IMR-90 (cell line): ENCODE measurements at regions not wholly inside any gene's neighbourhood (a gene's known extent, or its start where the extent isn't known, plus 50 kb on each side); places are given as distances from the start of the nearest gene placed in this dataset.

ENCODE experiments used
- ATAC-seq: fragments of 200-7000 bp; cut with Tn5 transposase; 2 replicates; pipeline ENCODE4 v1.9.1; 2020; ENCODE audit warnings: low read depth, mild to moderate bottlenecking, moderate library complexity
- BruUV-seq: library from RNA; stranded (reverse); fragments of 400-500 nt; replicated peaks from 2 replicates; lab custom pipeline; 2021; lab: Mats Ljungman, UMichigan
- CTCF ChIA-PET: fragments of 300-600 bp; formaldehyde crosslinking; extraction: SDS; loops from one replicate; lab custom pipeline; 2021; ENCODE audit warnings: antibody characterized with exemption; lab: Yijun Ruan, JAX
- POLR2A ChIA-PET: fragments of 300-600 bp; sonication (Branson Sonifier 250); formaldehyde crosslinking; loops from one replicate; lab custom pipeline; 2022; ENCODE audit warnings: antibody characterized with exemption; ENCODE audit not compliant: unreplicated experiment; lab: Charles Lee
- DNase-seq: peaks from one replicate; pipeline ENCODE4 v3.0.0; 2013
- H2AFZ ChIP-seq: replicated peaks from 2 replicates; pipeline ENCODE3; 2013; ENCODE audit warnings: low read length, mild to moderate bottlenecking; ENCODE audit not compliant: poor library complexity
- H2AK5ac ChIP-seq: 2 replicates; pipeline ENCODE4 v1.6.1; 2013; ENCODE audit warnings: low read depth, low read length, inconsistent platforms
- H2AK9ac ChIP-seq: replicated peaks from 2 replicates; pipeline ENCODE3; 2013; ENCODE audit warnings: mild to moderate bottlenecking, low read depth, low read length, moderate library complexity; ENCODE audit not compliant: poor library complexity
- H2BK120ac ChIP-seq: 2 replicates; pipeline ENCODE4 v1.6.1; 2013; ENCODE audit warnings: low read depth, low read length, inconsistent platforms
- H2BK15ac ChIP-seq: 3 replicates; pipeline ENCODE4 v1.6.1; 2013; ENCODE audit warnings: low read depth, low read length, inconsistent platforms
- H2BK20ac ChIP-seq: 2 replicates; pipeline ENCODE4 v1.6.1; 2013; ENCODE audit warnings: low read depth, mild to moderate bottlenecking, inconsistent platforms, low read length, moderate library complexity
- H2BK5ac ChIP-seq: 2 replicates; pipeline ENCODE4 v1.6.1; 2013; ENCODE audit warnings: mild to moderate bottlenecking, low read depth, low read length, inconsistent platforms; ENCODE audit not compliant: poor library complexity, severe bottlenecking
- H3K14ac ChIP-seq: replicated peaks from 2 replicates; pipeline ENCODE4 v1.6.1; 2013; ENCODE audit warnings: low read depth, low read length, inconsistent platforms
- H3K18ac ChIP-seq: 2 replicates; pipeline ENCODE4 v1.6.1; 2013; ENCODE audit warnings: low read depth, low read length, control low read depth
- H3K23ac ChIP-seq: 2 replicates; pipeline ENCODE4 v1.6.1; 2013; ENCODE audit warnings: low read depth, low read length, inconsistent platforms
- H3K27ac ChIP-seq: 2 replicates; pipeline ENCODE4 v1.5.1; 2013; ENCODE audit warnings: mild to moderate bottlenecking, control low read depth, low read length; ENCODE audit not compliant: insufficient read depth
- H3K27me3 ChIP-seq: 2 replicates; pipeline ENCODE4 v1.6.1; 2013; ENCODE audit warnings: low read length; ENCODE audit not compliant: control insufficient read depth, insufficient read depth
- H3K36me3 ChIP-seq: 2 replicates; pipeline ENCODE4 v1.6.1; 2013; ENCODE audit warnings: low read length, mixed read lengths; ENCODE audit not compliant: control insufficient read depth, insufficient read depth
- H3K4ac ChIP-seq: 2 replicates; pipeline ENCODE4 v1.6.1; 2013; ENCODE audit warnings: low read depth, low read length, inconsistent platforms
- H3K4me1 ChIP-seq: 2 replicates; pipeline ENCODE4 v1.6.1; 2013; ENCODE audit warnings: low read length, mixed read lengths; ENCODE audit not compliant: control insufficient read depth, insufficient read depth
- H3K4me2 ChIP-seq: 2 replicates; pipeline ENCODE4 v1.6.1; 2013; ENCODE audit warnings: low read depth, mild to moderate bottlenecking, control low read depth, low read length, moderate library complexity
- H3K4me3 ChIP-seq: 2 replicates; pipeline ENCODE4 v1.5.1; 2013; ENCODE audit warnings: low read depth, mild to moderate bottlenecking, control low read depth, low read length, moderate library complexity; ENCODE audit not compliant: insufficient read depth
- H3K56ac ChIP-seq: 2 replicates; pipeline ENCODE4 v1.6.1; 2013; ENCODE audit warnings: low read length, inconsistent platforms; ENCODE audit not compliant: insufficient read depth; ENCODE audit errors: extremely low read depth
- H3K79me1 ChIP-seq, 2 experiments: 2 replicates each; pipeline ENCODE4 v1.6.1; 2013; ENCODE audit warnings: low read length in 2 of 2, inconsistent platforms in 1 of 2, low read depth in 1 of 2
- H3K9ac ChIP-seq: 2 replicates; pipeline ENCODE4 v1.6.1; 2013; ENCODE audit warnings: low read depth, low read length, control low read depth
- H3K9me1 ChIP-seq: 2 replicates; pipeline ENCODE4 v1.6.1; 2013; ENCODE audit warnings: low read length, inconsistent platforms; ENCODE audit not compliant: insufficient read depth
- H3K9me3 ChIP-seq: 2 replicates; pipeline ENCODE4 v1.6.1; 2013; ENCODE audit warnings: low read length; ENCODE audit not compliant: control insufficient read depth, insufficient read depth
- H4K20me1 ChIP-seq: 2 replicates; pipeline ENCODE4 v1.6.1; 2013; ENCODE audit warnings: low read length, inconsistent platforms; ENCODE audit not compliant: insufficient read depth
- H4K5ac ChIP-seq: 2 replicates; pipeline ENCODE4 v1.6.1; 2013; ENCODE audit warnings: mild to moderate bottlenecking, low read depth, low read length, control low read depth
- H4K8ac ChIP-seq, 2 experiments: 2 replicates each; pipeline ENCODE4 v1.6.1; 2013; ENCODE audit warnings: low read depth in 2 of 2, low read length in 2 of 2, control low read depth in 1 of 2, inconsistent platforms in 1 of 2
- H4K91ac ChIP-seq: 2 replicates; pipeline ENCODE4 v1.6.1; 2013; ENCODE audit warnings: low read depth, low read length, inconsistent platforms; ENCODE audit not compliant: insufficient read depth
- BHLHE40 ChIP-seq: fragments of 150-350 bp; IDR thresholded peaks from 2 replicates; pipeline ENCODE4 v1.6.1; 2016; ENCODE audit warnings: mild to moderate bottlenecking, low read depth, low read length
- CEBPB ChIP-seq: IDR thresholded peaks from 2 replicates; pipeline ENCODE4 v1.6.1; 2012; ENCODE audit warnings: low read depth, low read length, improper control_type of control experiment
- CHD1 ChIP-seq: IDR thresholded peaks from 2 replicates; pipeline ENCODE4 v1.6.1; 2012; ENCODE audit warnings: low read depth, low read length, improper control_type of control experiment
- CTCF ChIP-seq: conservative IDR thresholded peaks from 2 replicates; pipeline ENCODE4 v1.5.1; 2012; ENCODE audit warnings: mild to moderate bottlenecking, low read depth, low read length, improper control_type of control experiment
- FOS ChIP-seq: fragments of 150-350 bp; IDR thresholded peaks from 2 replicates; pipeline ENCODE4 v1.6.1; 2016; ENCODE audit warnings: low read depth, low read length
- MAFK ChIP-seq: IDR thresholded peaks from 2 replicates; pipeline ENCODE4 v1.6.1; 2012; ENCODE audit warnings: low read depth, low read length, improper control_type of control experiment
- MAZ ChIP-seq: IDR thresholded peaks from 2 replicates; pipeline ENCODE4 v1.6.1; 2012; ENCODE audit warnings: low read depth, mild to moderate bottlenecking, low read length, improper control_type of control experiment, moderate library complexity, borderline replicate concordance
- NFE2L2 ChIP-seq: fragments of 150-350 bp; IDR thresholded peaks from 2 replicates; pipeline ENCODE4 v1.6.1; 2016; ENCODE audit warnings: low read depth, mild to moderate bottlenecking, low read length
- POLR2A ChIP-seq: IDR thresholded peaks from 2 replicates; pipeline ENCODE4 v1.6.1; 2012; ENCODE audit warnings: mild to moderate bottlenecking, low read depth, low read length
- RAD21 ChIP-seq: IDR thresholded peaks from 2 replicates; pipeline ENCODE4 v1.6.1; 2012; ENCODE audit warnings: low read length, improper control_type of control experiment
- RCOR1 ChIP-seq: IDR thresholded peaks from 2 replicates; pipeline ENCODE4 v1.6.1; 2012; ENCODE audit warnings: mild to moderate bottlenecking, low read length, improper control_type of control experiment; ENCODE audit not compliant: insufficient replicate concordance
- RFX5 ChIP-seq: IDR thresholded peaks from 2 replicates; pipeline ENCODE4 v1.8.0; 2012; ENCODE audit warnings: low read depth, mild to moderate bottlenecking, low read length, moderate library complexity
- SMC3 ChIP-seq: fragments of 150-350 bp; IDR thresholded peaks from 2 replicates; pipeline ENCODE4 v1.6.1; 2016; ENCODE audit warnings: low read depth, mild to moderate bottlenecking, antibody characterized with exemption, low read length, moderate library complexity
- WGBS, 2 experiments: methylation state at CpG; one replicate each; pipeline versions ENCODE4 v1.1.5 to v1.1.7; 2013; ENCODE audit warnings: missing lambda C conversion rate in 2 of 2; ENCODE audit not compliant: insufficient read length in 1 of 2; ENCODE audit errors: extremely low coverage in 2 of 2; 5-methylcytosine and 5-hydroxymethylcytosine counted together
- dilution Hi-C: fragments of 300-500 bp; cut with HindIII; formaldehyde crosslinking; loops from one replicate; pipeline ENCODE4 v1.14.3; 2018; ENCODE audit warnings: low sequenced_read_pairs; ENCODE audit not compliant: unreplicated experiment
- in situ Hi-C: fragments of 300-500 bp; cut with MboI; formaldehyde crosslinking; loops from 3 replicates; pipeline ENCODE4 v1.14.3; 2019; ENCODE audit warnings: low sequenced_read_pairs, inconsistent platforms, mixed read lengths
- intact Hi-C: fragments of 100-400 bp; cut with micrococcal nuclease; formaldehyde crosslinking; loops from 2 replicates; pipeline ENCODE4 v1.10.0; 2022

- Histone ChIP-seq H3K9ac (no peak overlapping the region), H3K9me3 (no peaks in the 10 kb centered on the region), H2BK5ac (no peak overlapping the region), H2AK9ac (no peak overlapping the region), H3K56ac (no peak overlapping the region), H3K36me3 (no peaks in the 10 kb centered on the region), H3K4me1 (no peaks in the 10 kb centered on the region), H3K14ac (no peak overlapping the region), H4K20me1 (no peaks in the 10 kb centered on the region), H4K8ac (no peak overlapping the region), H3K4ac (no peak overlapping the region), H2BK15ac (no peak overlapping the region), H3K23ac (no peak overlapping the region), H4K91ac (no peak overlapping the region), H3K9me1 (no peaks in the 10 kb centered on the region), H2AFZ (no peak overlapping the region), H3K27me3 (no peaks in the 10 kb centered on the region), H2BK20ac (no peak overlapping the region), H3K4me2 (no peak overlapping the region), H4K5ac (no peak overlapping the region), H3K79me1 (no peaks in the 10 kb centered on the region), H3K4me3 (no peak overlapping the region), H2AK5ac (no peak overlapping the region), H3K27ac (no peak overlapping the region), H3K18ac (no peak overlapping the region), H2BK120ac (no peak overlapping the region)
- BruUV-seq: no TSS peak
- ChIA-PET POLR2A (no interaction called here), CTCF (no interaction called here)
- no peak for TF ChIP-seq MAZ
- TF ChIP-seq BHLHE40: no peak
- TF ChIP-seq CTCF: no peak
- no peak for TF ChIP-seq SMC3
- no peak for TF ChIP-seq CEBPB
- TF ChIP-seq RCOR1: no peak
- TF ChIP-seq RFX5: no peak
- no peak for TF ChIP-seq CHD1
- no peak for TF ChIP-seq POLR2A
- no peak for TF ChIP-seq MAFK
- TF ChIP-seq RAD21: no peak
- TF ChIP-seq NFE2L2: no peak
- no peak for TF ChIP-seq FOS
- DNase-seq (no peak), ATAC-seq (no peak)
- WGBS, 2 experiments: no CpG with 5 or more reads among the region's 2 CpGs
- intact Hi-C loops (no loop called here), dilution Hi-C loops (no loop called here), in situ Hi-C loops (no loop called here)
Observed at GRCh38 chr11:32497951-32498350, 62.6 kb upstream of the WT1 start.
